Osteoblast (primary cell): ENCODE measurements at regions not wholly inside any gene's neighbourhood (a gene's known extent, or its start where the extent isn't known, plus 50 kb on each side); places are given as distances from the start of the nearest gene placed in this dataset.

Source experiments
- DNase-seq: peaks from one replicate; pipeline ENCODE4 v3.0.0; 2011; ENCODE audit warnings: low spot score, mixed read lengths; ENCODE audit not compliant: insufficient read length; ENCODE audit errors: missing footprints
- H2AFZ ChIP-seq: 2 replicates; pipeline ENCODE4 v1.6.0; 2011; ENCODE audit warnings: mild to moderate bottlenecking, low read length
- H3K27ac ChIP-seq: 2 replicates; pipeline ENCODE4 v1.5.1; 2011; ENCODE audit warnings: mild to moderate bottlenecking, low read depth, low read length, moderate library complexity
- H3K27me3 ChIP-seq: 2 replicates; pipeline ENCODE4 v1.6.0; 2012; ENCODE audit warnings: mild to moderate bottlenecking, control low read depth, inconsistent platforms, low read length, moderate library complexity; ENCODE audit not compliant: insufficient read depth
- H3K36me3 ChIP-seq: 2 replicates; pipeline ENCODE4 v1.5.1; 2011; ENCODE audit warnings: mild to moderate bottlenecking, low read length, control low read depth, moderate library complexity; ENCODE audit not compliant: insufficient read depth
- H3K4me1 ChIP-seq: 2 replicates; pipeline ENCODE4 v1.5.1; 2011; ENCODE audit warnings: mild to moderate bottlenecking, low read length, control low read depth, moderate library complexity; ENCODE audit not compliant: insufficient read depth
- H3K4me2 ChIP-seq: 2 replicates; pipeline ENCODE4 v1.6.0; 2011; ENCODE audit warnings: mild to moderate bottlenecking, low read length; ENCODE audit not compliant: insufficient read depth
- H3K4me3 ChIP-seq: fragments of 200-600 bp; sonication (generic); 3 replicates; pipeline ENCODE4 v1.5.1; 2012; ENCODE audit warnings: mild to moderate bottlenecking, low read length, inconsistent platforms; ENCODE audit not compliant: insufficient read depth
- H3K79me2 ChIP-seq: 2 replicates; pipeline ENCODE4 v1.6.0; 2012; ENCODE audit warnings: mild to moderate bottlenecking, low read length, control low read depth, inconsistent platforms; ENCODE audit not compliant: insufficient read depth
- H3K9me3 ChIP-seq: 2 replicates; pipeline ENCODE4 v1.5.1; 2011; ENCODE audit warnings: low read depth, low read length, control low read depth
- H4K20me1 ChIP-seq: 2 replicates; pipeline ENCODE4 v1.6.0; 2012; ENCODE audit warnings: mild to moderate bottlenecking, low read length, control low read depth; ENCODE audit not compliant: insufficient read depth
- CTCF ChIP-seq: IDR thresholded peaks from 2 replicates; pipeline ENCODE4 v1.5.1; 2011; ENCODE audit warnings: mild to moderate bottlenecking, low read depth, low read length, moderate library complexity; ENCODE audit errors: extremely low read depth

- no peaks in the 10 kb centered on the region for H3K36me3 ChIP-seq
- no peak overlapping the region for H3K4me2 ChIP-seq
- no peaks in the 10 kb centered on the region for H4K20me1 ChIP-seq
- no peak overlapping the region for H2AFZ ChIP-seq
- H3K27me3 ChIP-seq = no peaks in the 10 kb centered on the region
- no peaks in the 10 kb centered on the region for H3K4me1 ChIP-seq
- H3K4me3 ChIP-seq = no peak overlapping the region
- no peak for TF ChIP-seq CTCF
- no peaks in the 10 kb centered on the region for H3K9me3 ChIP-seq
- H3K79me2 ChIP-seq = no peaks in the 10 kb centered on the region
- H3K27ac ChIP-seq = no peak overlapping the region
- no peak for DNase-seq
Observed at GRCh38 chr10:128536259-128536658, 410.0 kb upstream of the MKI67 start.

DNA sequence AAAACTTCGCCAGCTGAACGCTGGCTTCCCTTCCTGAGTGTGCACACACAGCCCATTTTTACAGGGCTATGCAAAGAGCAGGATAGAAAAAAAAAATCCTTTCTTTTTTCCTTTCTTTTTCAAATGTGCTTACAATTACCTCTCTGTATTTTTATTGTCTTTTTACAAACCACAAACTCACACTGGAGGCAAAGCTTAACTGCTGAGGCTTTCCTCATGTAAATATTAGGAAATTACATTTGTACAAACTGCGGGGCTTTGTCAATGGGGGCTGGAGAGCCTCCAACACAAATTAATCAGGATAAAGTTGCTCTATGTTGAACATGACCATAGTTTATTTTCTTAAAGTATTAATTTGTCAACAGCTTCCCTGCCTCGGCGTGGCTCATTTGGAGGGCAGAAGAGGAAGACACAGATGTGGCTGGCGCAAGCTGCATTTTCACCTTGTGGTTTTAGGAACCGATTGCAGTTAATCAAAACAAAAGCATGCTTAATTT is 411.7 kb upstream of the MKI67 start:
- Histone ChIP-seq H3K9me3 (no peaks in the 10 kb centered on the region), H3K27ac (no peak overlapping the region), H4K20me1 (no peaks in the 10 kb centered on the region), H3K27me3 (no peaks in the 10 kb centered on the region), H2AFZ (no peak overlapping the region), H3K4me3 (no peak overlapping the region), H3K4me1 (no peaks in the 10 kb centered on the region), H3K4me2 (no peak overlapping the region), H3K36me3 (no peaks in the 10 kb centered on the region), H3K79me2 (no peaks in the 10 kb centered on the region)
- no peak for TF ChIP-seq CTCF
- DNase-seq = no peak

GRCh38 chr10:128538671-128539070 is 412.4 kb upstream of the MKI67 start:
- Histone ChIP-seq H3K36me3 (no peaks in the 10 kb centered on the region), H3K4me3 (no peak overlapping the region), H4K20me1 (no peaks in the 10 kb centered on the region), H2AFZ (no peak overlapping the region), H3K27me3 (no peaks in the 10 kb centered on the region), H3K4me2 (no peak overlapping the region), H3K9me3 (no peaks in the 10 kb centered on the region), H3K27ac (no peak overlapping the region), H3K79me2 (no peaks in the 10 kb centered on the region), H3K4me1 (no peaks in the 10 kb centered on the region)
- DNase-seq = no peak
- no peak for TF ChIP-seq CTCF

DNA sequence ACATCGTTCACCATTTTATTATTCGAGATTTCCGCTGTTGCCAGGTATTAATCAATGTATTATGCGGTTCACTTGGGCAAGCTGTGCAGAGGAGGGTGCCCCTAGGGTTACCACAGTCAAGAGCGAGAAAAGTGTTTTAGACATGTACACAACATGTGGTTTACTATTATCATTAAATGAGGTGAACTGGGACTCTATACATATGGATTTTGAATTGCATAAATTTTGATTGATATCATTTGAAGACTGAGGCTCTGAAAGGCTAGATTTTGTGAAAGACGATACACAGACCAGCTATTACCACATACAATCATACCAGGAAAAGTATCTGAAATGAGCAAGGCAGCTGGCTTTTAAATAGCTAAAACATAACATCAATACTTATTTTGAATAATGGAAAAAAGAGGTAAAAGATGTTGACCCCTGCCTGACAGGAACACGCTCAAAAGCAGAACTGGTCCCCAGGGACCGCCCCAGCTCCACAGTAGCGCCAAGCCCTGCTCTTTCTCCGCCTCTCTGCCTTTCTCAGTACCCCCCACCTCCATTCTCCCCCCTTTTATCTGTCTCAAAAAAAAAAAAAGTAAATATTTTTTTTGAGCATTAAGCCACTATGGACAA is 413.4 kb upstream of the MKI67 start:
- Histone ChIP-seq H4K20me1 (no peaks in the 10 kb centered on the region), H3K36me3 (no peaks in the 10 kb centered on the region), H3K4me3 (no peak overlapping the region), H2AFZ (no peak overlapping the region), H3K4me2 (no peak overlapping the region), H3K27me3 (no peaks in the 10 kb centered on the region), H3K4me1 (no peaks in the 10 kb centered on the region), H3K27ac (no peak overlapping the region), H3K9me3 (no peaks in the 10 kb centered on the region), H3K79me2 (no peaks in the 10 kb centered on the region)
- DNase-seq = no peak
- no peak for TF ChIP-seq CTCF
